Panc1 (cell line): ENCODE measurements at regions not wholly inside any gene's neighbourhood (a gene's known extent, or its start where the extent isn't known, plus 50 kb on each side); places are given as distances from the start of the nearest gene placed in this dataset.

Source experiments
- ATAC-seq: fragments of 200-7000 bp; cut with Tn5 transposase; 2 replicates; pipeline ENCODE4 v1.9.1; 2020; ENCODE audit warnings: mild to moderate bottlenecking, moderate library complexity
- BruUV-seq: library from RNA; stranded (reverse); fragments of 400-500 nt; replicated peaks from 2 replicates; lab custom pipeline; 2021; lab: Mats Ljungman, UMichigan
- CTCF ChIA-PET: fragments of 300-600 bp; sonication (Branson Sonifier 250); formaldehyde crosslinking; loops from one replicate; lab custom pipeline; 2022; ENCODE audit warnings: antibody characterized with exemption; lab: Charles Lee
- POLR2A ChIA-PET: fragments of 300-600 bp; sonication (Branson Sonifier 250); formaldehyde crosslinking; loops from one replicate; lab custom pipeline; 2022; ENCODE audit warnings: antibody characterized with exemption; lab: Charles Lee
- DNase-seq: peaks from one replicate; pipeline ENCODE4 v3.0.0-alpha.2; 2010; ENCODE audit warnings: low read depth, low spot score
- H3K27ac ChIP-seq: 2 replicates; pipeline ENCODE4 v1.5.1; 2011; ENCODE audit warnings: mild to moderate bottlenecking, low read length, inconsistent platforms
- H3K27me3 ChIP-seq: fragments of 200-500 bp; sonication (Bioruptor generic); 2 replicates; pipeline ENCODE4 v1.6.0; 2014; ENCODE audit warnings: low read length, inconsistent platforms; ENCODE audit not compliant: control insufficient read depth, insufficient read depth
- H3K36me3 ChIP-seq: fragments of 200-500 bp; sonication (Bioruptor generic); 2 replicates; pipeline ENCODE4 v1.5.1; 2014; ENCODE audit warnings: inconsistent platforms, mild to moderate bottlenecking, low read length, moderate library complexity; ENCODE audit not compliant: control insufficient read depth, insufficient read depth
- H3K4me1 ChIP-seq: 2 replicates; pipeline ENCODE4 v1.5.1; 2011; ENCODE audit warnings: inconsistent platforms, mild to moderate bottlenecking, low read length, moderate library complexity; ENCODE audit not compliant: control insufficient read depth, insufficient read depth
- H3K4me3 ChIP-seq, 2 experiments: 2 replicates each; pipeline ENCODE4 v1.5.1; 2011 to 2012; ENCODE audit warnings: low read depth in 2 of 2, low read length in 2 of 2, mild to moderate bottlenecking in 2 of 2, inconsistent platforms in 1 of 2, moderate library complexity in 1 of 2
- H3K9me3 ChIP-seq: fragments of 200-500 bp; sonication (Bioruptor generic); 2 replicates; pipeline ENCODE4 v1.5.1; 2014; ENCODE audit warnings: low read depth, mild to moderate bottlenecking, inconsistent platforms, low read length, moderate library complexity; ENCODE audit not compliant: control insufficient read depth, insufficient read depth
- CTCF ChIP-seq: fragments of 450-650 bp; IDR thresholded peaks from 2 replicates; pipeline ENCODE4 v1.5.1; 2017; ENCODE audit warnings: mild to moderate bottlenecking
- POLR2AphosphoS5 ChIP-seq: IDR thresholded peaks from 2 replicates; pipeline ENCODE4 v1.6.1; 2012; ENCODE audit warnings: mild to moderate bottlenecking, low read depth, low read length, moderate library complexity
- REST ChIP-seq, 2 experiments: IDR thresholded peaks; 2 replicates each; pipeline ENCODE4 v1.6.1; 2011 to 2012; ENCODE audit warnings: low read depth in 2 of 2, control low read depth in 1 of 2, low read length in 1 of 2, mild to moderate bottlenecking in 1 of 2, moderate library complexity in 1 of 2; ENCODE audit not compliant: insufficient read depth in 1 of 2
- SIN3A ChIP-seq: IDR thresholded peaks from 2 replicates; pipeline ENCODE4 v1.6.1; 2012; ENCODE audit warnings: low read depth, mild to moderate bottlenecking, low read length, moderate library complexity, borderline replicate concordance; ENCODE audit not compliant: insufficient read depth
- TCF7L2 ChIP-seq: IDR thresholded peaks from 2 replicates; pipeline ENCODE4 v1.6.1; 2011; ENCODE audit warnings: mild to moderate bottlenecking, low read depth, low read length, inconsistent platforms
- in situ Hi-C: cut with HindIII; loops from 2 replicates; pipeline ENCODE4 v1.10.0; 2016; ENCODE audit warnings: low sequenced_read_pairs, low pct_unique_long_range_greater_than_20kb
- intact Hi-C: fragments of 100-400 bp; cut with micrococcal nuclease; formaldehyde crosslinking; loops from one replicate; pipeline ENCODE4 v1.10.0; 2022; ENCODE audit not compliant: unreplicated experiment

GRCh38 chr2:120673205-120673550 lies 62.5 kb upstream of the GLI2 start:
- ATAC-seq (no peak), DNase-seq (no peak)
- no peak overlapping the region for H3K4me3 ChIP-seq
- no peak for TF ChIP-seq POLR2AphosphoS5
- TF ChIP-seq REST (IDR thresholded peaks at IDR 0.05; ENCODE audit: insufficient read depth in 1 of 2, low read depth in 2 of 2, low read length in 1 of 2) = no peak
- no peak for TF ChIP-seq CTCF
- CTCF ChIA-PET = interaction anchor here (1.4 kb wide), 1 partner anchor 330 kb away, joined by 3 read pairs; no protein-coding TSS in a partner anchor
- no peaks in the 10 kb centered on the region for H3K9me3 ChIP-seq
- peaks cover 5% of the 10 kb centered on the region for H3K27me3 ChIP-seq
- no peaks in the 10 kb centered on the region for H3K4me1 ChIP-seq
- POLR2A ChIA-PET = no interaction called here
- H3K27ac ChIP-seq = no peak overlapping the region
- intact Hi-C loops (loop anchor here (10.0 kb wide), 1 partner anchor 358 kb away; no protein-coding TSS in a partner anchor), in situ Hi-C loops (no loop called here)
- no peaks in the 10 kb centered on the region for H3K36me3 ChIP-seq
- no TSS peak for BruUV-seq

- DNase-seq (no peak), ATAC-seq (no peak)
- Histone ChIP-seq H3K4me3 (no peak overlapping the region), H3K36me3 (no peaks in the 10 kb centered on the region), H3K27me3 (peaks cover 5% of the 10 kb centered on the region), H3K9me3 (no peaks in the 10 kb centered on the region), H3K27ac (no peak overlapping the region), H3K4me1 (no peaks in the 10 kb centered on the region)
- TF ChIP-seq SIN3A (no peak), REST (IDR thresholded peaks at IDR 0.05; ENCODE audit: insufficient read depth in 1 of 2, low read depth in 2 of 2, low read length in 1 of 2) (no peak), TCF7L2 (no peak), POLR2AphosphoS5 (no peak), CTCF (no peak)
- ChIA-PET POLR2A (no interaction called here), CTCF (interaction anchor here (1.4 kb wide), 1 partner anchor 330 kb away, joined by 3 read pairs; no protein-coding TSS in a partner anchor)
- in situ Hi-C loops (no loop called here), intact Hi-C loops (loop anchor here (10.0 kb wide), 1 partner anchor 359 kb away; no protein-coding TSS in a partner anchor)
- BruUV-seq = no TSS peak
These were observed 62.1 kb upstream of the GLI2 start for GRCh38 chr2:120673571-120674061.
